Upper lobe of left lung (tissue), 6 donors: ENCODE measurements at regions not wholly inside any gene's neighbourhood (a gene's known extent, or its start where the extent isn't known, plus 50 kb on each side); places are given as distances from the start of the nearest gene placed in this dataset.

Experiments used
- ATAC-seq, 2 donors: fragments of 200-7000 bp; cut with Tn5 transposase; one replicate each; pipeline ENCODE4 v1.9.1; 2022; ENCODE audit warnings: mild to moderate bottlenecking in 2 of 2, moderate library complexity in 2 of 2; ENCODE audit not compliant: low FRiP score in 2 of 2
- DNase-seq, 2 donors: peaks; one replicate each; pipeline ENCODE4 v3.0.0-alpha.2; 2019 to 2020
- H3K27ac ChIP-seq, 4 donors: fragments of 200-600 bp; sonication (generic); one replicate each; pipeline ENCODE4 v1.5.1; 2016 to 2019
- H3K27me3 ChIP-seq, 4 donors: fragments of 200-600 bp; sonication (generic); one replicate each; pipeline ENCODE4 v1.5.1; 2017 to 2019
- H3K36me3 ChIP-seq, 4 donors: fragments of 200-600 bp; sonication (generic); one replicate each; pipeline ENCODE4 v1.5.1; 2016 to 2019
- H3K4me1 ChIP-seq, 4 donors: fragments of 200-600 bp; sonication (generic); one replicate each; pipeline ENCODE4 v1.5.1; 2018 to 2019
- H3K4me3 ChIP-seq, 4 donors: fragments of 200-600 bp; sonication (generic); one replicate each; pipeline ENCODE4 v1.5.1; 2017 to 2019; ENCODE audit warnings: mild to moderate bottlenecking in 2 of 4, moderate library complexity in 1 of 4
- H3K9me3 ChIP-seq, 4 donors: fragments of 200-600 bp; sonication (generic); one replicate each; pipeline ENCODE4 v1.5.1; 2018 to 2019
- EP300 ChIP-seq, 4 donors: sonication (generic); formaldehyde crosslinking; IDR thresholded peaks; one replicate each; pipeline ENCODE4 v1.5.1; 2017; ENCODE audit warnings: antibody characterized with exemption in 4 of 4, control low read depth in 2 of 4
- POLR2A ChIP-seq, 4 donors: fragments of 450-650 bp; IDR thresholded peaks; one replicate each; pipeline ENCODE4 v1.5.1; 2016 to 2017; ENCODE audit warnings: antibody characterized with exemption in 4 of 4, mild to moderate bottlenecking in 2 of 4
- POLR2AphosphoS5 ChIP-seq, 2 donors: sonication (generic); formaldehyde crosslinking; IDR thresholded peaks; one replicate each; pipeline ENCODE4 v1.5.1; 2017; ENCODE audit warnings: antibody characterized with exemption in 2 of 2
- WGBS, 2 donors: methylation state at CpG; one replicate each; pipeline ENCODE4 v1.1.5; 2017 to 2018; 5-methylcytosine and 5-hydroxymethylcytosine counted together
- TF ChIP-seq, protein P1 (sequence below), 6 experiments: fragments of 450-650 bp in 4 of 6; fragments of 200-600 bp in 2 of 6; sonication (generic) in 2 of 6; IDR thresholded peaks; one replicate each; pipeline ENCODE4 v1.5.1; 2016 to 2019; ENCODE audit warnings: antibody characterized with exemption in 6 of 6
- donor health status: DM: no; HTN: no; CAD: no; lungs with moderate emphysema.
- donor health status: DM: no; HTN: yes; CAD: no; lungs with severe emphysema.

DNA sequence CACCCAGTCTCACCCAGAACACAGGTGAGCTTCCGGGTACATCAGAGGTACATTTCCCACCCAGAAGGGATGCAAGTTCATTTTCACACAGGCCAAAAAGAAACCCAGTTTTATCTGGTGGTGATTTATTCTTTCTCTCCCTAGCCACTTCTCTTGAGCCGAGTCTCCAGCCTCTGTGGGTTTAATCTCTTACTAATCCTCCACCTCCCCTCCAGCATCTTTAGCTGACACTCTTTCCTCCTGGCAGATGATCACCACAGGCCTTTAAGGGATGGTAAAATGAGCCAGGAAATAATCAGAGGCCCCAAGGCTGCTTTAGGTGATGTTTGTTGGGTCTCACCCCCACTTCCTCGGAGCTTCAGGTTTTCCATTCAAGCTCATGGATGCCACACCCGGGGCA lies 145.7 kb upstream of the DLX2 start:
- no peaks in the 10 kb centered on the region for H3K36me3 ChIP-seq
- TF ChIP-seq POLR2AphosphoS5 (IDR thresholded peaks at IDR 0.05) (no peak), EP300 (IDR thresholded peaks at IDR 0.05) (no peak), POLR2A (IDR thresholded peaks at IDR 0.05) (no peak)
- TF ChIP-seq, protein P1, sequence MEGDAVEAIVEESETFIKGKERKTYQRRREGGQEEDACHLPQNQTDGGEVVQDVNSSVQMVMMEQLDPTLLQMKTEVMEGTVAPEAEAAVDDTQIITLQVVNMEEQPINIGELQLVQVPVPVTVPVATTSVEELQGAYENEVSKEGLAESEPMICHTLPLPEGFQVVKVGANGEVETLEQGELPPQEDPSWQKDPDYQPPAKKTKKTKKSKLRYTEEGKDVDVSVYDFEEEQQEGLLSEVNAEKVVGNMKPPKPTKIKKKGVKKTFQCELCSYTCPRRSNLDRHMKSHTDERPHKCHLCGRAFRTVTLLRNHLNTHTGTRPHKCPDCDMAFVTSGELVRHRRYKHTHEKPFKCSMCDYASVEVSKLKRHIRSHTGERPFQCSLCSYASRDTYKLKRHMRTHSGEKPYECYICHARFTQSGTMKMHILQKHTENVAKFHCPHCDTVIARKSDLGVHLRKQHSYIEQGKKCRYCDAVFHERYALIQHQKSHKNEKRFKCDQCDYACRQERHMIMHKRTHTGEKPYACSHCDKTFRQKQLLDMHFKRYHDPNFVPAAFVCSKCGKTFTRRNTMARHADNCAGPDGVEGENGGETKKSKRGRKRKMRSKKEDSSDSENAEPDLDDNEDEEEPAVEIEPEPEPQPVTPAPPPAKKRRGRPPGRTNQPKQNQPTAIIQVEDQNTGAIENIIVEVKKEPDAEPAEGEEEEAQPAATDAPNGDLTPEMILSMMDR (IDR thresholded peaks at IDR 0.05) = no peak
- H3K4me3 ChIP-seq = no peak overlapping the region
- H3K27ac ChIP-seq = no peak overlapping the region
- WGBS, 2 donors = 85% methylated on average over 4 of the region's 4 CpGs
- H3K4me1 ChIP-seq = peaks cover 3 to 17% (median 11%) of the 10 kb centered on the region in 4 donors
- H3K27me3 ChIP-seq = no peaks in the 10 kb centered on the region
- no peaks in the 10 kb centered on the region for H3K9me3 ChIP-seq
- ATAC-seq (no peak), DNase-seq (no peak)

- TF ChIP-seq, protein P1 (IDR thresholded peaks at IDR 0.05) = no peak
- TF ChIP-seq EP300 (IDR thresholded peaks at IDR 0.05) = no peak
- no peak for TF ChIP-seq POLR2AphosphoS5 (IDR thresholded peaks at IDR 0.05)
- Histone ChIP-seq H3K9me3 (no peaks in the 10 kb centered on the region), H3K27ac (no peak overlapping the region), H3K4me1 (peaks cover 3 to 21% (median 15%) of the 10 kb centered on the region in 4 donors), H3K36me3 (no peaks in the 10 kb centered on the region), H3K27me3 (no peaks in the 10 kb centered on the region), H3K4me3 (no peak overlapping the region)
- 67 to 88% methylated on average over 1 of the region's 1 CpG for WGBS, 2 donors
- no peak for DNase-seq
- ATAC-seq = no peak
Observed at GRCh38 chr2:172248785-172249187, 146.1 kb upstream of the DLX2 start.

DNA sequence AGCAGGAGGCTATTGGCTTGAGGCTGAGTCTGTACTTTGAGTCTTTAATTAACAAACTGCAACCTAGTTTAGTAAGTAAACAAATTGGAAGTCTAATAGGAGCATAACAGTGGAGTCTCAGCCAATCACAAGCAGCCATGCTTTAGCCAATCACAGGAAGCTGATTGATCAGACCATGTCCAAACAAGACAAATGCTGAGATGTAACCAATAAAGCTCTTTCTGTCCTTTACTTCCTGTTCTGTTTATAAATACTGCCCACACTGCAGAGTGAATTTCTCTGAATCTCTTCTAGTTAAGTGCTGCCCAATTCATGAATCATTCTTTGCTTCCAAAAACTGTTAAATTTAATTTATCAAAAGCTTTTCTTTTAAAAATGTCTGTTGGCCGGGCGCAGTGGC lies 146.6 kb upstream of the DLX2 start:
- WGBS, 2 donors = 97 to 100% methylated on average over 2 of the region's 2 CpGs
- Histone ChIP-seq H3K27ac (no peak overlapping the region), H3K4me1 (peaks cover 3 to 23% (median 15%) of the 10 kb centered on the region in 4 donors), H3K36me3 (no peaks in the 10 kb centered on the region), H3K4me3 (no peak overlapping the region), H3K27me3 (no peaks in the 10 kb centered on the region), H3K9me3 (no peaks in the 10 kb centered on the region)
- no peak for ATAC-seq
- no peak for DNase-seq
- TF ChIP-seq POLR2A (IDR thresholded peaks at IDR 0.05) = no peak
- TF ChIP-seq POLR2AphosphoS5 (IDR thresholded peaks at IDR 0.05) = no peak
- TF ChIP-seq, protein P1 (IDR thresholded peaks at IDR 0.05) = no peak
- TF ChIP-seq EP300 (IDR thresholded peaks at IDR 0.05) = no peak

DNA sequence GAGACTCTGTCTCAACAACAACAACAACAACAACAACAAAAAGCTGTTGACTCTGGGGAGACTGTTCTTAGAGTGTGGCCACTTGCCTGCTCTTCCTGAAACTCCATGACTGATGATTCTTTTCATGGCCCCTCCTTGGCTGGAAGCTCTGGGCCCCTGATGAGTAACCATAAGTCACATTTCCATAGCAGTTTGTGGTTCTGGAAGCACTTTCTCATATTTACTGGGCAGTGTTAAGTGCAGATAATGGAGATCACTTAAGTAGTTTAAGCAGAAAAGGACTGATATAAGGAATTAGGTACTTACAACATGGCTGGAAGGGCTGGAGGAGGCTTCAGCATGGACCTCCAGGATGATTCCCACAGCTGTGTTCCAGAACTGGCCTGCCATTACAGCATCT lies 147.3 kb upstream of the DLX2 start:
- Histone ChIP-seq H3K9me3 (no peaks in the 10 kb centered on the region), H3K4me1 (peaks cover 0 to 23% (median 15%) of the 10 kb centered on the region in 4 donors), H3K27ac (no peak overlapping the region), H3K27me3 (no peaks in the 10 kb centered on the region), H3K36me3 (no peaks in the 10 kb centered on the region), H3K4me3 (no peak overlapping the region)
- TF ChIP-seq, protein P1 (IDR thresholded peaks at IDR 0.05) = no peak
- TF ChIP-seq POLR2A (IDR thresholded peaks at IDR 0.05) (no peak), EP300 (IDR thresholded peaks at IDR 0.05) (no peak)
- DNase-seq (no peak), ATAC-seq (no peak)

DNA sequence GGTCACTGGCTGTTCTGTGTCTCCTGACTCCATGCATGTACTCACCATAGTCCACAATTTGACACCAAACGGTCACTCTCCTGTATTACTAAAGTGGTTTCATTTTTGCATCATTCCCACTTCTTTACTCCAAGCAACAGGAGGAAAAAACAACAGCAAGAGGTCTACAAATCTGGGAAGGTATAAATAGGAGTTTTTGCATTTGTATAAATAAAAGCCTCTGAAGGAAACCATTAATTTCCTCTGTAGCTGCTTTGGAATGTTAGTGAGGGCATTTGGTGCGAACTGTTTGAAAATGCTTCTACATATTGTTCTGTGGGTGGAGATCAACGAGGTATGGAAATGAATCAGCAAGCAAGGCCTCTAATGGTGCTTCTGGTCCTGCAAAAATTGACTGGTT lies 148.5 kb upstream of the DLX2 start:
- no peak for DNase-seq
- no peak for TF ChIP-seq POLR2AphosphoS5 (IDR thresholded peaks at IDR 0.05)
- TF ChIP-seq POLR2A (IDR thresholded peaks at IDR 0.05) = no peak
- TF ChIP-seq, protein P1 (IDR thresholded peaks at IDR 0.05) = no peak
- no peak for TF ChIP-seq EP300 (IDR thresholded peaks at IDR 0.05)
- H3K27me3 ChIP-seq = no peaks in the 10 kb centered on the region
- peaks cover 0 to 23% (median 15%) of the 10 kb centered on the region in 4 donors for H3K4me1 ChIP-seq
- 51 to 55% methylated on average over 3 of the region's 3 CpGs for WGBS, 2 donors
- peak overlapping the region in 1 of 4 donors; percentile 75 for H3K27ac ChIP-seq
- no peaks in the 10 kb centered on the region for H3K9me3 ChIP-seq
- no peak overlapping the region for H3K4me3 ChIP-seq
- no peaks in the 10 kb centered on the region for H3K36me3 ChIP-seq
- ATAC-seq = no peak
